GM12872 (cell line): ENCODE measurements at regions not wholly inside any gene's neighbourhood (a gene's known extent, or its start where the extent isn't known, plus 50 kb on each side); places are given as distances from the start of the nearest gene placed in this dataset.

Source experiments
- CTCF ChIP-seq: IDR thresholded peaks from 3 replicates; pipeline ENCODE4 v1.5.1; 2011; ENCODE audit warnings: low read depth, mild to moderate bottlenecking, low read length, moderate library complexity; ENCODE audit not compliant: insufficient read depth

DNA sequence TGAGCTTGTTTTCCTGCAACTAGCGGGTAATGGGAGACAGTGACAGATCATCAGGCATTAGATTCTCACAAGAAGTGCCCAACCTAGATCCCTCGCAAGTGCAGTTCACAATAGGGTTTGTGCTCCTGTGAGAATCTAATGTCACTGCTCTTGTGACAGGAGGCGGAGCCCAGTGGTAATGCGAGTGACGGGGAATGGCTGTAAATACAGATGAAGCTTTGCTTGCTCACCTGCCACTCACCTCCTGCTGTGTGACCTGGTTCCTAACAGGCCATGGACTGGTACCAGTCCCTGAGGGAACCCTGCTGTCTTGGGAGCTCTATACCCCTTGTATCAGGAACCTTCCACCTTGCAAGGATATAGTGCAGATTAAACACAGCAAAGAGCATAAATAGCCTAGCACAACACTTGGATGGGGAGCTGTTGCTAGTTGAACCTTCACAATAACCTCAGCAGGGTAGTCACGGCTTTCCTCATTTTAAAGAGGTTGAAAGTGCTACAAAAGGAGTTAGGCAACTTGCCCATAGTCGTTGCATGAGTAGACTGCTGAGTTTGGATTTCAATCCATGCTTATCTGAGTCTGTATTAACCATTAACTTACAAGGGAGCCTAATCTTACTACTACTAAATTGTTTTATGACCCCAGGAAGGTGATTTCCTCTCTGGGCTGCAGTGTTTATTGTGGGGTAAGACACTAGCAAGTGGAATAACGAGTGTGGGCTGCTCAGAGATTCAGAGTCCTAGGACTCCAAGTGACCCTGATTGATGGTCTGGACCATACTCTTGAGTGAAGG lies 156.6 kb upstream of the ZFHX3 start:
- TF ChIP-seq CTCF = no peak

- TF ChIP-seq CTCF = no peak
Measured at GRCh38 chr16:73202161-73202729, 154.3 kb upstream of the ZFHX3 start.

DNA sequence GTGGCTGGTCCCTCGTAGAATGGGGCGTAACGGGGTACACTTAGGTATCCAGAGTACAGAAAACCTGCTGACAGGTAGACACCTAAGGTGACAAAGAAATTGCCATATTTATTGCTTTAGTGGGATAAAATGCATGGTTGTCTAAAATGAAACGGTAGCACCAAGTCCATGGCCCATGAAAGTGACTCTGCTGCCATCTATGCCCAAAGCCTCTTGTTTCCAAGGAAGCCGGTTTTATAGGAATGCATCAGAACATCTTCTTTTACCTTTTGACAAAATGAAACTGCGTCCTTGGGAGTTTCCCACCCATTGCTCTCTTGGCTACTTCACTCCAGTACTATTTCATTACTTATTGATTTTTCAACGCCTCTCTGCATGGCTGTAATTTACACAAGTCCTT lies 151.3 kb upstream of the ZFHX3 start:
- TF ChIP-seq CTCF = no peak

DNA sequence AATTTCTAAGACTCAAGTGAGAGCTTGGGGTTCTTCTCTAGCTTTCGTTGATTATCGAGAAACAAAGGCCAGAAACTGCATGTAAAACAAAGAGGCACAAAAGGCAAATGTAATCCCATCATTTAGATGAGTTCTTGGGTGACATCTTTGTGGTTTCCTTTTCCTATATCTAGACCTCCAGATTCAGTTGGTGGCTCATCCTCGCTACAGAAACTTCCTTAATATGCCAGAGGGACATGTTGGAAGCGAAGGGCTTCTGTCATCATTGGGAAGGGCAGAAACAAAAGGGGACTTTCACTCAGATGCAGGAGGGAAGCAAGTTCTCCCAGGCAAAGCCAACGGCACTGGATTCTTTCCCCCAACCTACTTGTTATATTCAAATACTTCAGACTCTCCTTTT lies 150.6 kb upstream of the ZFHX3 start:
- TF ChIP-seq CTCF = no peak

DNA sequence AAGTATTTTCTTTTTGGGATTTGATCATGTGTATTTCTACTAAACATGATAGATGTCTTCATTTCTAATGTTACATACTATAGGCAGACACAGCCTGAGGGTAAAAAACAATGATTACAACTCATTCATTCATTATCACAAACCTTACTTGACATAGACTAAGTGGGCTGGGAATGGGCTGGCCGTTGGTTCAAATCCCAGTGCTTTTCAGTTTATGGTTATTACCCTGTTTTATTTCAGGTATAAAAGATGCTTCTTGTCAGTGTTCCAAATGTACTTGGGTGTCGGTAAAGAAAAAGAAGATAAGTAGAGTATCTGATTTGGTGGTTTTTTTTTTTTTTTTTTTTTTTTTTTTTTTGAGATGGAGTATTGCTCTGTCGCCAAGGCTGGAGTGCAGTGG lies 149.7 kb upstream of the ZFHX3 start:
- TF ChIP-seq CTCF = no peak

GRCh38 chr16:73196670-73197069 lies 148.7 kb upstream of the ZFHX3 start:
- peak; percentile 81 for TF ChIP-seq CTCF

- no peak for TF ChIP-seq CTCF
Measured at GRCh38 chr16:73193464-73193863, 145.5 kb upstream of the ZFHX3 start.
